ENCODE measurements at regions not wholly inside any gene's neighbourhood (a gene's known extent, or its start where the extent isn't known, plus 50 kb on each side); places are given as distances from the start of the nearest gene placed in this dataset.

DNA sequence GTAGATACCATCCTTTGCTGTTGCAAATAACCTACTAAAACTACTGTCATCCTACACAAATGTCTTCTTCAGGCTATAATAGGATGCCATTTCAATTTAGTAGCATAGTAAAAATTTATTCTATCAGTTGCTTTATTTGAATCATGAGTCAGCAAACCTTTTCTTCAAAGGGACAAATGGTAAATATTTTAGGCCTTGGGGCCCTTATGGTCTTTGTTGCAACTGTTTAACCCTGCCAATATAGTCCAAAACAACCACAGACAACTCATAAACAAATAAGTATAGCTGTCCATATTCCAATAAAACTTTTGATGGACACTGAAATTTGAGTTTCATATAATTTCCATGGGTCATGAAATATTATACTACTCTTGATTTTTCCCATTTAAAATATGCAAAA is 54.0 kb upstream of the CCBE1 start:
- no peak for DNase-seq

DNA sequence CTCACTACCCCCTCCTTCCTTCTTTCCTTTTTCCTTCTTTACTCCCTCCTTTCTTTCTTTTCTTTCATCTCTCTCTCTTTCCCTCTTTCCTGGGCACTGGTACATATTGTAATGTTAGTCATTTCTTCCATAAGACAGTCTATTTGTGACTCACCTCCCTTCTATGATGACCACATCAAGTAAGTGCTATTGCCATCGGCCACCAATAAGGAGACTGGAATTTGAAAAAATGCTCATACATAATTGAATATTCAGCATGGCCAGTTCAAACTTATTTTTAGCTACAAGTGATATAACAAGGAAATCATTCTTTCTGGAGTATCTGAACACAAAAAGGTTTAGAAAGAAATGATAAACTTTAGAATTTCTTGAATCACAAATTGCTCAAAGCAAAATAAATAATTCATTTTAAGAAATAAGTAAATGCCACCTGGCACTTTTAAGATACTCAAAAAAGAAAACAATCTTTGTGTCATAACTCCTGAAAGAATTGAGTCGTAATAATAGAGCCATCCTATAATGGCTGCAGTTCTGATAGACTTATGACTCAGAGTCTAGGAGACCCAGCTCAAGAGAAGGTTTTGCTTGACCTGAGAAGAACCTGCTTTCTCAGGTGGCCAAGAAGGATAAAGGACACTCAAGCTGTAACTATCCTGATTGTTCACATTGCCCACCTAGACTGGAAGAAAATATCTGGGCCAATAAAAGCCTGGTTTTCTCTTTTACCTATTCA is 51.6 kb upstream of the CCBE1 start:
- peak; percentile 97 for DNase-seq
